ENCODE measurements at regions not wholly inside any gene's neighbourhood (a gene's known extent, or its start where the extent isn't known, plus 50 kb on each side); places are given as distances from the start of the nearest gene placed in this dataset.

GRCh38 chr2:120607996-120608395, 127.7 kb upstream of the GLI2 start:
- peaks cover 7% of the 10 kb centered on the region for H3K27me3 Mint-ChIP-seq
- CTCF ChIA-PET = no interaction called here
- no peaks in the 10 kb centered on the region for H3K9me3 ChIP-seq (ENCODE audit: control insufficient read depth in 1 of 2, insufficient read depth in 1 of 2, low read length in 2 of 2)
- H3K4me1 ChIP-seq (ENCODE audit: insufficient read depth, low read length) = no peaks in the 10 kb centered on the region
- no peak overlapping the region for H3K4me3 Mint-ChIP-seq
- intact Hi-C loops (cut with DNase I, micrococcal nuclease) = no loop called here
- no peak for DNase-seq
- peaks cover 0 to 2% of the 10 kb centered on the region in 2 experiments for H3K27me3 ChIP-seq (ENCODE audit: control insufficient read depth in 1 of 2, insufficient read depth in 2 of 2, low read length in 2 of 2)
- no peaks in the 10 kb centered on the region for H3K36me3 ChIP-seq (ENCODE audit: insufficient read depth, low read length)
- no peak overlapping the region for H3K27ac Mint-ChIP-seq
- TF ChIP-seq CTCF (IDR thresholded peaks at IDR 0.05) = no peak
- no peaks in the 10 kb centered on the region for H3K9me3 Mint-ChIP-seq
- no peak overlapping the region for H3K4me3 ChIP-seq (ENCODE audit: low read length)
- H3K36me3 Mint-ChIP-seq (ENCODE audit: low read depth) = no peaks in the 10 kb centered on the region
- H3K27ac ChIP-seq (ENCODE audit: low read depth in 1 of 2, low read length in 2 of 2) = no peak overlapping the region
- no peaks in the 10 kb centered on the region for H3K4me1 Mint-ChIP-seq (ENCODE audit: low read depth)
- no peak for ATAC-seq (ENCODE audit: poor library complexity)
- POLR2A ChIA-PET = no interaction called here

- H3K4me1 Mint-ChIP-seq (ENCODE audit: low read depth) = no peaks in the 10 kb centered on the region
- Histone ChIP-seq H3K9me3 (ENCODE audit: control insufficient read depth in 1 of 2, insufficient read depth in 1 of 2, low read length in 2 of 2) (peaks cover 0 to 4% of the 10 kb centered on the region in 2 experiments), H3K4me1 (ENCODE audit: insufficient read depth, low read length) (no peaks in the 10 kb centered on the region), H3K27me3 (ENCODE audit: control insufficient read depth in 1 of 2, insufficient read depth in 2 of 2, low read length in 2 of 2) (no peaks in the 10 kb centered on the region), H3K27ac (ENCODE audit: low read depth in 1 of 2, low read length in 2 of 2) (no peak overlapping the region), H3K36me3 (ENCODE audit: insufficient read depth, low read length) (no peaks in the 10 kb centered on the region), H3K4me3 (ENCODE audit: low read length) (no peak overlapping the region)
- DNase-seq (no peak), ATAC-seq (ENCODE audit: poor library complexity) (no peak)
- H3K9me3 Mint-ChIP-seq = no peaks in the 10 kb centered on the region
- no peak for TF ChIP-seq CTCF (IDR thresholded peaks at IDR 0.05)
- intact Hi-C loops (cut with DNase I, micrococcal nuclease) = no loop called here
- POLR2A ChIA-PET = no interaction called here
- H3K36me3 Mint-ChIP-seq (ENCODE audit: low read depth) = no peaks in the 10 kb centered on the region
- CTCF ChIA-PET = no interaction called here
- H3K4me3 Mint-ChIP-seq = no peak overlapping the region
- H3K27ac Mint-ChIP-seq = no peak overlapping the region
- H3K27me3 Mint-ChIP-seq = peaks cover 4% of the 10 kb centered on the region
These were observed 125.8 kb upstream of the GLI2 start for GRCh38 chr2:120609826-120610395.

GRCh38 chr2:120611016-120611415, 124.7 kb upstream of the GLI2 start:
- Mint-ChIP-seq H3K9me3 (no peaks in the 10 kb centered on the region), H3K4me1 (ENCODE audit: low read depth) (no peaks in the 10 kb centered on the region), H3K27ac (no peak overlapping the region), H3K4me3 (no peak overlapping the region), H3K36me3 (ENCODE audit: low read depth) (no peaks in the 10 kb centered on the region), H3K27me3 (no peaks in the 10 kb centered on the region)
- H3K27me3 ChIP-seq (ENCODE audit: control insufficient read depth in 1 of 2, insufficient read depth in 2 of 2, low read length in 2 of 2) = no peaks in the 10 kb centered on the region
- DNase-seq (no peak), ATAC-seq (ENCODE audit: poor library complexity) (no peak)
- POLR2A ChIA-PET = no interaction called here
- H3K4me1 ChIP-seq (ENCODE audit: insufficient read depth, low read length) = no peaks in the 10 kb centered on the region
- H3K36me3 ChIP-seq (ENCODE audit: insufficient read depth, low read length) = no peaks in the 10 kb centered on the region
- intact Hi-C loops (cut with DNase I, micrococcal nuclease) = no loop called here
- TF ChIP-seq CTCF (IDR thresholded peaks at IDR 0.05) = no peak
- H3K4me3 ChIP-seq (ENCODE audit: low read length) = no peak overlapping the region
- CTCF ChIA-PET = no interaction called here
- H3K27ac ChIP-seq (ENCODE audit: low read depth in 1 of 2, low read length in 2 of 2) = no peak overlapping the region
- H3K9me3 ChIP-seq (ENCODE audit: control insufficient read depth in 1 of 2, insufficient read depth in 1 of 2, low read length in 2 of 2) = peaks cover 0 to 8% of the 10 kb centered on the region in 2 experiments
